Neural cell (in vitro differentiated cells): ENCODE measurements at regions not wholly inside any gene's neighbourhood (a gene's known extent, or its start where the extent isn't known, plus 50 kb on each side); places are given as distances from the start of the nearest gene placed in this dataset.

Experiments
- H2AFZ ChIP-seq: fragments of 200-600, 300-800 bp; sonication (generic), shearing (Covaris generic); 2 replicates; pipeline ENCODE4 v1.6.0; 2014; ENCODE audit warnings: low read depth, mild to moderate bottlenecking, antibody characterized with exemption, low read length, moderate library complexity
- H3F3A ChIP-seq: fragments of 200-600 bp; shearing (Covaris generic); 2 replicates; pipeline ENCODE4 v1.6.1; 2016; ENCODE audit warnings: mild to moderate bottlenecking, moderate library complexity, mixed read lengths, antibody characterized with exemption, low read length; ENCODE audit not compliant: insufficient read depth, poor library complexity, severe bottlenecking
- H3K27ac ChIP-seq: fragments of 200-600, 300-800 bp; sonication (generic), shearing (Covaris generic); 2 replicates; pipeline ENCODE4 v1.5.1; 2014; ENCODE audit warnings: mild to moderate bottlenecking, low read length, moderate library complexity
- H3K27me3 ChIP-seq: fragments of 300-800, 200-600 bp; sonication (generic), shearing (Covaris generic); 2 replicates; pipeline ENCODE4 v1.6.0; 2014; ENCODE audit warnings: mild to moderate bottlenecking, low read depth, low read length, moderate library complexity; ENCODE audit not compliant: insufficient read depth
- H3K36me3 ChIP-seq: fragments of 300-800, 200-600 bp; sonication (generic), shearing (Covaris generic); 2 replicates; pipeline ENCODE4 v1.5.1; 2014; ENCODE audit warnings: mild to moderate bottlenecking, antibody characterized with exemption, low read length, moderate library complexity; ENCODE audit not compliant: insufficient read depth
- H3K4me2 ChIP-seq: fragments of 300-800, 200-600 bp; sonication (generic), shearing (Covaris generic); 2 replicates; pipeline ENCODE4 v1.6.0; 2014; ENCODE audit warnings: mild to moderate bottlenecking, low read length
- H3K4me3 ChIP-seq: fragments of 300-800, 200-600 bp; sonication (generic), shearing (Covaris generic); 2 replicates; pipeline ENCODE4 v1.5.1; 2014; ENCODE audit warnings: mild to moderate bottlenecking, low read length, moderate library complexity
- H3K79me2 ChIP-seq: fragments of 200-600 bp; shearing (Covaris generic); replicated peaks from 2 replicates; pipeline ENCODE4 v1.6.0; 2014; ENCODE audit warnings: mild to moderate bottlenecking, low read length, moderate library complexity; ENCODE audit not compliant: insufficient read depth
- H3K9ac ChIP-seq: fragments of 300-800, 200-600 bp; sonication (generic), shearing (Covaris generic); 2 replicates; pipeline ENCODE4 v1.6.1; 2016; ENCODE audit warnings: mild to moderate bottlenecking, low read length, mixed read lengths
- H3K9me2 ChIP-seq: fragments of 200-600 bp; shearing (Covaris generic); 2 replicates; pipeline ENCODE4 v1.6.1; 2016; ENCODE audit warnings: mild to moderate bottlenecking, low read length, mixed read lengths; ENCODE audit not compliant: insufficient read depth
- H3K9me3 ChIP-seq: fragments of 200-600, 300-800 bp; sonication (generic), shearing (Covaris generic); 2 replicates; pipeline ENCODE4 v1.6.1; 2016; ENCODE audit warnings: mild to moderate bottlenecking, mixed run types, low read length, moderate library complexity, mixed read lengths
- H4K20me1 ChIP-seq: fragments of 200-600 bp; shearing (Covaris generic); 2 replicates; pipeline ENCODE4 v1.6.1; 2016; ENCODE audit warnings: mild to moderate bottlenecking, mixed run types; ENCODE audit not compliant: insufficient read depth
- CTCF ChIP-seq: fragments of 450-650 bp; IDR thresholded peaks from 2 replicates; pipeline ENCODE4 v1.5.1; 2014; ENCODE audit warnings: antibody characterized with exemption, mild to moderate bottlenecking, moderate library complexity; ENCODE audit not compliant: poor library complexity, severe bottlenecking
- EP300 ChIP-seq: fragments of 450-650 bp; conservative IDR thresholded peaks from 2 replicates; pipeline ENCODE4 v1.6.1; 2014; ENCODE audit warnings: antibody characterized with exemption, mild to moderate bottlenecking, moderate library complexity; ENCODE audit not compliant: poor library complexity, severe bottlenecking
- EZH2 ChIP-seq: fragments of 200-600, 300-800 bp; shearing (Covaris generic), sonication (generic); IDR thresholded peaks from 2 replicates; pipeline ENCODE4 v1.6.1; 2014; ENCODE audit warnings: antibody characterized with exemption, low read length, borderline replicate concordance, mild to moderate bottlenecking; ENCODE audit not compliant: insufficient read depth, poor library complexity, severe bottlenecking
- MXI1 ChIP-seq: fragments of 450-650 bp; conservative IDR thresholded peaks from 2 replicates; pipeline ENCODE4 v1.6.1; 2014; ENCODE audit warnings: antibody characterized with exemption, mild to moderate bottlenecking; ENCODE audit not compliant: poor library complexity, severe bottlenecking
- POLR2AphosphoS5 ChIP-seq: IDR thresholded peaks from 2 replicates; pipeline ENCODE4 v1.6.1; 2012
- RAD21 ChIP-seq: fragments of 450-650 bp; conservative IDR thresholded peaks from 2 replicates; pipeline ENCODE4 v1.6.1; 2014; ENCODE audit warnings: antibody characterized with exemption, mild to moderate bottlenecking, moderate library complexity
- REST ChIP-seq: IDR thresholded peaks from 2 replicates; pipeline ENCODE4 v1.6.1; 2012; ENCODE audit warnings: borderline replicate concordance
- SMC3 ChIP-seq: fragments of 450-650 bp; conservative IDR thresholded peaks from 2 replicates; pipeline ENCODE4 v1.6.1; 2014; ENCODE audit warnings: antibody characterized with exemption, mild to moderate bottlenecking, moderate library complexity; ENCODE audit not compliant: poor library complexity
- TAF1 ChIP-seq: IDR thresholded peaks from 2 replicates; pipeline ENCODE4 v1.6.1; 2012; ENCODE audit warnings: low read depth

GRCh38 chr1:190717055-190717454 is 239.4 kb upstream of the BRINP3 start:
- Histone ChIP-seq H3K4me3 (no peak overlapping the region), H3K27ac (no peak overlapping the region), H3K9ac (no peak overlapping the region), H3K36me3 (no peaks in the 10 kb centered on the region), H3K4me2 (no peak overlapping the region), H2AFZ (no peak overlapping the region), H3K9me2 (no peaks in the 10 kb centered on the region), H3K79me2 (no peaks in the 10 kb centered on the region), H4K20me1 (no peaks in the 10 kb centered on the region), H3F3A (no peaks in the 10 kb centered on the region), H3K9me3 (no peaks in the 10 kb centered on the region), H3K27me3 (no peaks in the 10 kb centered on the region)
- no peak for TF ChIP-seq MXI1
- no peak for TF ChIP-seq EP300
- no peak for TF ChIP-seq REST
- no peak for TF ChIP-seq EZH2
- TF ChIP-seq RAD21: no peak
- TF ChIP-seq SMC3: no peak
- TF ChIP-seq POLR2AphosphoS5: no peak
- TF ChIP-seq TAF1: no peak

GRCh38 chr1:190736971-190737590 is 259.4 kb upstream of the BRINP3 start:
- no peak overlapping the region for H3K27ac ChIP-seq

More at GRCh38 chr1:190736971-190737590, 259.4 kb upstream of the BRINP3 start:
- H3K4me3 ChIP-seq: no peak overlapping the region
- no peaks in the 10 kb centered on the region for H3K9me3 ChIP-seq
- no peak for TF ChIP-seq RAD21
- TF ChIP-seq SMC3: no peak
- TF ChIP-seq POLR2AphosphoS5: no peak
- TF ChIP-seq MXI1: no peak
- TF ChIP-seq EP300: no peak
- TF ChIP-seq CTCF: no peak
- TF ChIP-seq EZH2: no peak
- TF ChIP-seq TAF1: no peak
- TF ChIP-seq REST: no peak
- H2AFZ ChIP-seq: no peak overlapping the region
- no peaks in the 10 kb centered on the region for H4K20me1 ChIP-seq
- no peaks in the 10 kb centered on the region for H3K9me2 ChIP-seq
- no peaks in the 10 kb centered on the region for H3K27me3 ChIP-seq
- no peaks in the 10 kb centered on the region for H3F3A ChIP-seq
- no peaks in the 10 kb centered on the region for H3K79me2 ChIP-seq
- no peak overlapping the region for H3K4me2 ChIP-seq
- H3K9ac ChIP-seq: no peak overlapping the region
- no peaks in the 10 kb centered on the region for H3K36me3 ChIP-seq
